ENCODE measurements at regions not wholly inside any gene's neighbourhood (a gene's known extent, or its start where the extent isn't known, plus 50 kb on each side); places are given as distances from the start of the nearest gene placed in this dataset.

DNA sequence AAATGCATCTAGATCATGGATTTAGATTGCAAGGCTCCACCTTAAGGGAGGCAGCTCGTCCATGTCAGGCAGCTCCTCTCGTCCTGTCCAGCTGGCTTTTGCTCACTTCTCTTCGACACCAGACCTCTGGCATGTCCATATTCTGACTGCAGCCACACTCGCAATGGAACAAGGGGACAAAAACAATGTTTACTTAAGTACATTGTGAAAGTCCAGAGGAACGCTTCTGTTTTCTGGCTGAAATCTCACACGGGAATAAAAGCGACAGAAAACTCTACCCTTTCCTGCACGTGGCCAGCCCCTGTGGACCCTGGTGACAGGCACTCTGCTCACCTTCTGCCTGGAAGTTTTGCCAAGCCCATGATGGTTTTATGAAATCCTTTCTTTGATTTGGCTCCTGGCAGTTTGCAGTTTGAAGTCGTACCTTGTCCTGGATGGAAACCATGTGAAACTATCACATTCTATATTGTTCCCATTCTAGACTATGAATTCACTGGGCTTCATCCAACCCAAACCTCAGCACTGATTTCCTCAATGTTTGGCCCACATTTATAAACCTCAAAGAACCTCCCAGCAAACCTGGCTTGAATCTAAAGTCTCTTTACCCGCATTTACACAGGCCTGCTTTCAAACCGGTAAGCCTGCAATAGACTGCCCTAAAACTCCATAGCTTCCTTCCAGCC, 134.3 kb upstream of the PIEZO2 start:
- TF ChIP-seq SP2 (IDR thresholded peaks at IDR 0.05; ENCODE audit: extremely low read depth, low read depth, low read length, poor library complexity, severe bottlenecking) (no peak), CBFA2T2 (conservative IDR thresholded peaks at IDR 0.05) (no peak), MAFK (IDR thresholded peaks at IDR 0.05; ENCODE audit: low read length) (no peak), ZNF561 (CRISPR knock-in tag; conservative IDR thresholded peaks at IDR 0.05) (no peak), SOX6 (IDR thresholded peaks at IDR 0.05) (no peak), POLR2AphosphoS2 (IDR thresholded peaks at IDR 0.05; ENCODE audit: low read length) (no peak), PTTG1 (tag; IDR thresholded peaks at IDR 0.05; ENCODE audit: low read depth) (no peak), ADNP (tag; IDR thresholded peaks at IDR 0.05) (no peak)
- TF ChIP-seq, protein P1, sequence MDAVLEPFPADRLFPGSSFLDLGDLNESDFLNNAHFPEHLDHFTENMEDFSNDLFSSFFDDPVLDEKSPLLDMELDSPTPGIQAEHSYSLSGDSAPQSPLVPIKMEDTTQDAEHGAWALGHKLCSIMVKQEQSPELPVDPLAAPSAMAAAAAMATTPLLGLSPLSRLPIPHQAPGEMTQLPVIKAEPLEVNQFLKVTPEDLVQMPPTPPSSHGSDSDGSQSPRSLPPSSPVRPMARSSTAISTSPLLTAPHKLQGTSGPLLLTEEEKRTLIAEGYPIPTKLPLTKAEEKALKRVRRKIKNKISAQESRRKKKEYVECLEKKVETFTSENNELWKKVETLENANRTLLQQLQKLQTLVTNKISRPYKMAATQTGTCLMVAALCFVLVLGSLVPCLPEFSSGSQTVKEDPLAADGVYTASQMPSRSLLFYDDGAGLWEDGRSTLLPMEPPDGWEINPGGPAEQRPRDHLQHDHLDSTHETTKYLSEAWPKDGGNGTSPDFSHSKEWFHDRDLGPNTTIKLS (IDR thresholded peaks at IDR 0.05; ENCODE audit: borderline replicate concordance, low read depth), result no peak
- TF ChIP-seq, protein P2, sequence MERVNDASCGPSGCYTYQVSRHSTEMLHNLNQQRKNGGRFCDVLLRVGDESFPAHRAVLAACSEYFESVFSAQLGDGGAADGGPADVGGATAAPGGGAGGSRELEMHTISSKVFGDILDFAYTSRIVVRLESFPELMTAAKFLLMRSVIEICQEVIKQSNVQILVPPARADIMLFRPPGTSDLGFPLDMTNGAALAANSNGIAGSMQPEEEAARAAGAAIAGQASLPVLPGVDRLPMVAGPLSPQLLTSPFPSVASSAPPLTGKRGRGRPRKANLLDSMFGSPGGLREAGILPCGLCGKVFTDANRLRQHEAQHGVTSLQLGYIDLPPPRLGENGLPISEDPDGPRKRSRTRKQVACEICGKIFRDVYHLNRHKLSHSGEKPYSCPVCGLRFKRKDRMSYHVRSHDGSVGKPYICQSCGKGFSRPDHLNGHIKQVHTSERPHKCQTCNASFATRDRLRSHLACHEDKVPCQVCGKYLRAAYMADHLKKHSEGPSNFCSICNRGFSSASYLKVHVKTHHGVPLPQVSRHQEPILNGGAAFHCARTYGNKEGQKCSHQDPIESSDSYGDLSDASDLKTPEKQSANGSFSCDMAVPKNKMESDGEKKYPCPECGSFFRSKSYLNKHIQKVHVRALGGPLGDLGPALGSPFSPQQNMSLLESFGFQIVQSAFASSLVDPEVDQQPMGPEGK (CRISPR knock-in tag; IDR thresholded peaks at IDR 0.05; ENCODE audit: borderline replicate concordance), result no peak

Measured in K562 (cell line).